ENCODE measurements at regions not wholly inside any gene's neighbourhood (a gene's known extent, or its start where the extent isn't known, plus 50 kb on each side); places are given as distances from the start of the nearest gene placed in this dataset.
A peak's percentile ranks its signal among the peaks of the same experiment; 100 is the strongest.

DNA sequence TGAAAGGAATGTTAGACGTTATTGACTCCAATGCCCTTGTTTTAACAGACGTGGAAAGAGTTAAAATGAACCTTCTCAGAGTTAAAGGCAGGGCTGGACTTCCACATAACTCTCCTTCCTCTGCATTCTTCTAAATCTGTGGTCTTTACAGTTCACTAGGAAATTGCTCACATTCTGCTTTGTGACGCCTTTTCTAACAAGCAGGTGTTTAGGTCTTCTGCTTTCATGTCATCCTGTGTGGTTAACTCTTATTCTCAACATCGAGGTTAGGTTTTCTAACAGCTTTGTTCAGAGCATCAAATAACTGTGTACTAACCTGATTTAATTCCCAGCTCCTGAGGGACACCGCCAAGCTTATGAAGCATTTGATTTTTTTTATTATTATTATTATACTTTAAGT, 81.3 kb upstream of the NT5E start:
- Mint-ChIP-seq H3K9me3 (no peaks in the 10 kb centered on the region), H3K27me3 (no peaks in the 10 kb centered on the region), H3K4me3 (no peak overlapping the region), H3K27ac (no peak overlapping the region), H3K36me3 (ENCODE audit: low read depth) (no peaks in the 10 kb centered on the region), H3K4me1 (ENCODE audit: low read depth) (peaks cover 18% of the 10 kb centered on the region)
- CTCF ChIA-PET: interaction anchor here (1.0 kb wide), 1 partner anchor 114 kb away, joined by 3 read pairs; no protein-coding TSS in a partner anchor
- ATAC-seq: peak; percentile 60
- TF ChIP-seq, protein P1, sequence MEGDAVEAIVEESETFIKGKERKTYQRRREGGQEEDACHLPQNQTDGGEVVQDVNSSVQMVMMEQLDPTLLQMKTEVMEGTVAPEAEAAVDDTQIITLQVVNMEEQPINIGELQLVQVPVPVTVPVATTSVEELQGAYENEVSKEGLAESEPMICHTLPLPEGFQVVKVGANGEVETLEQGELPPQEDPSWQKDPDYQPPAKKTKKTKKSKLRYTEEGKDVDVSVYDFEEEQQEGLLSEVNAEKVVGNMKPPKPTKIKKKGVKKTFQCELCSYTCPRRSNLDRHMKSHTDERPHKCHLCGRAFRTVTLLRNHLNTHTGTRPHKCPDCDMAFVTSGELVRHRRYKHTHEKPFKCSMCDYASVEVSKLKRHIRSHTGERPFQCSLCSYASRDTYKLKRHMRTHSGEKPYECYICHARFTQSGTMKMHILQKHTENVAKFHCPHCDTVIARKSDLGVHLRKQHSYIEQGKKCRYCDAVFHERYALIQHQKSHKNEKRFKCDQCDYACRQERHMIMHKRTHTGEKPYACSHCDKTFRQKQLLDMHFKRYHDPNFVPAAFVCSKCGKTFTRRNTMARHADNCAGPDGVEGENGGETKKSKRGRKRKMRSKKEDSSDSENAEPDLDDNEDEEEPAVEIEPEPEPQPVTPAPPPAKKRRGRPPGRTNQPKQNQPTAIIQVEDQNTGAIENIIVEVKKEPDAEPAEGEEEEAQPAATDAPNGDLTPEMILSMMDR (IDR thresholded peaks at IDR 0.05): no peak
- intact Hi-C loops (cut with micrococcal nuclease): no loop called here
- POLR2A ChIA-PET: no interaction called here
- DNase-seq: no peak

DNA sequence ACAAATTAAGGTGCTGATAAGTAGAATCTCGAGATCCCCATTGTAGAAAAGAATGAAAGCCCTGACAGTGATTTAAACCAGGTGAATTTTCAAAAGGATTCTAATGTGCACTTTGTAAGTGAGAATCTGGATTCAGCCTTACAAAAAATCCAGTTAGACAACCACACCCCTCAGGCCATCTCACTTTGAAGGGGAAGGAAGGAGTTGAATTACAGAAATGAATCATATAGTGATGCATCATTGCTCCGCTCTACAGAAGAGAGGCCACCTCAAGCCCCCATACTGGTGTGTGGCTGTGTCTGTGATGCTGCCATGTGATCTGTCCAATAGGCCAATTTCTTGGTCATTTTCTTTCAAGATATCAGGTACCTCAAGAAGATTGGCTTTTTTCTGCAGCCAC, 85.5 kb upstream of the NT5E start:
- CTCF ChIA-PET: no interaction called here
- Mint-ChIP-seq H3K27ac (no peak overlapping the region), H3K36me3 (ENCODE audit: low read depth) (no peaks in the 10 kb centered on the region), H3K4me3 (no peak overlapping the region), H3K4me1 (ENCODE audit: low read depth) (peaks cover 24% of the 10 kb centered on the region), H3K27me3 (no peaks in the 10 kb centered on the region), H3K9me3 (no peaks in the 10 kb centered on the region)
- intact Hi-C loops (cut with micrococcal nuclease): loop anchor here (5.0 kb wide), 1 partner anchor 98 kb away; no protein-coding TSS in a partner anchor
- TF ChIP-seq, protein P1 (IDR thresholded peaks at IDR 0.05): no peak
- peak; percentile 48 for DNase-seq
- ATAC-seq: peak; percentile 80
- POLR2A ChIA-PET: no interaction called here

DNA sequence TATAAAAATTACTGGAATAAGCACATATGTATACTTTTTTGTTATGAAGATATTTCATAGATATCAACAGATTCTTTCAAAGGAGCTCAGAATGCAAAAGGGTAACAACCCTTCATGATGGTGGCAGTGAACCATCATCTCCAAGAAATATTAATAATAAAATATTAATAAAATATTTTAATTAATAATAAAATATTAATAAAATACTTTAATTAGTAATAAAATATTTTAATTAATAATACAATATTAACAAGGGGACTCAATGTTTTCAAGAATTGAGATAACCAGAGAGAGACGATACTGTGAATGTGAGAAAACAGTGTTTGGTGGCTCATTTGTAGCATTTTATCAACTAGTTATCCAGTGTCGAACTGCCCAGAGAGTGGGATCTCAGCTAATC, 86.0 kb upstream of the NT5E start:
- CTCF ChIA-PET: no interaction called here

DNA sequence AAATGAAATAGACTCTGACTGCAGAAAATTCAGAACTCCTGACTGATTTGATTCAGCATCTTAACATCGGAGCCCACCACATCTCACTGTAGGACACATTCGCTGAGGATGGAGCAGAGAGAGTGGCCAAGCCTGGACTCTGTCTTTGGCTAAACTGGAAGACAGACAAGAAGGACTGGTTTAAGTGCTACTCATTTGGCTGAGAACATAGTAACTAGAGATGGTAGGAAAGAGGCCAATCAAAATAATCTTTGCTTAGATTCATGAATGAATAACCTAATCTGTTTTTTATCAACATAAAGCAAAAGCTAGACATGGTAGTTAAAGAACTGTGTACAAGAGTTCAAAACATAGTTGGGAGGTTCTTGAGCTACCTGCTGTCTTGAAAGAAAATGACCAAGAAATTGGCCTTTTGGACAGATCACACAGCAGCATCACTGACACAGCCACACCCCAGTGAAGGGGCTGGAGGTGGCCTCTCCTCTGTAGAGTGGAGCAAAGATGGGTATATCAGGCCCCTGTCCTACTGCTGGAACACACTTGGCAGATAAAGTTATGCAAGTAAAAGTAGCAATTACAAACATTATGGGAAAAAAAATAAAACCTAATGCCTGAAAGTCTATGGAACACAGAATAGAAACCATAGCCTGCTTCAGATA, 87.1 kb upstream of the NT5E start:
- ChIA-PET POLR2A (interaction anchor here (1.6 kb wide), 1 partner anchor 87 kb away, joined by 4 read pairs; the partner anchor contains the start of gene NT5E), CTCF (interaction anchor here (0.6 to 5.8 kb wide), 4 partner anchors 87 to 174 kb away, joined by 3 to 85 read pairs (median 8); partner anchors contain the start of gene NT5E)

More for the DNA sequence above, 86.0 kb upstream of the NT5E start:
- intact Hi-C loops (cut with micrococcal nuclease): loop anchor here (5.0 kb wide), 1 partner anchor 98 kb away; no protein-coding TSS in a partner anchor
- Mint-ChIP-seq H3K4me1 (ENCODE audit: low read depth) (peaks cover 23% of the 10 kb centered on the region), H3K27ac (no peak overlapping the region), H3K36me3 (ENCODE audit: low read depth) (no peaks in the 10 kb centered on the region), H3K9me3 (no peaks in the 10 kb centered on the region), H3K4me3 (no peak overlapping the region), H3K27me3 (no peaks in the 10 kb centered on the region)
- no peak for ATAC-seq
- TF ChIP-seq, protein P1 (IDR thresholded peaks at IDR 0.05): no peak
- POLR2A ChIA-PET: no interaction called here
- DNase-seq: no peak

More for the DNA sequence above, 87.1 kb upstream of the NT5E start:
- TF ChIP-seq, protein P1 (IDR thresholded peaks at IDR 0.05): no peak
- no peaks in the 10 kb centered on the region for H3K36me3 Mint-ChIP-seq (ENCODE audit: low read depth)
- H3K9me3 Mint-ChIP-seq: no peaks in the 10 kb centered on the region
- ATAC-seq (no peak), DNase-seq (no peak)
- no peaks in the 10 kb centered on the region for H3K27me3 Mint-ChIP-seq
- H3K4me1 Mint-ChIP-seq (ENCODE audit: low read depth): peaks cover 14% of the 10 kb centered on the region
- no peak overlapping the region for H3K27ac Mint-ChIP-seq
- intact Hi-C loops (cut with micrococcal nuclease): loop anchor here (5.0 kb wide), 1 partner anchor 100 kb away; no protein-coding TSS in a partner anchor
- no peak overlapping the region for H3K4me3 Mint-ChIP-seq
